ENCODE measurements at regions not wholly inside any gene's neighbourhood (a gene's known extent, or its start where the extent isn't known, plus 50 kb on each side); places are given as distances from the start of the nearest gene placed in this dataset.
A peak's percentile ranks its signal among the peaks of the same experiment; 100 is the strongest.
"Not testable (repeated sequence)": the region's sequence is repeated elsewhere in the genome, so short reads cannot be mapped to it uniquely, and the experiment has no call there.

GRCh38 chr4:128449251-128449650 lies 161.6 kb upstream of the PGRMC2 start:
- DNase-seq = no peak

GRCh38 chr4:128444544-128445302 lies 157.1 kb upstream of the PGRMC2 start:
- DNase-seq = no peak

DNA sequence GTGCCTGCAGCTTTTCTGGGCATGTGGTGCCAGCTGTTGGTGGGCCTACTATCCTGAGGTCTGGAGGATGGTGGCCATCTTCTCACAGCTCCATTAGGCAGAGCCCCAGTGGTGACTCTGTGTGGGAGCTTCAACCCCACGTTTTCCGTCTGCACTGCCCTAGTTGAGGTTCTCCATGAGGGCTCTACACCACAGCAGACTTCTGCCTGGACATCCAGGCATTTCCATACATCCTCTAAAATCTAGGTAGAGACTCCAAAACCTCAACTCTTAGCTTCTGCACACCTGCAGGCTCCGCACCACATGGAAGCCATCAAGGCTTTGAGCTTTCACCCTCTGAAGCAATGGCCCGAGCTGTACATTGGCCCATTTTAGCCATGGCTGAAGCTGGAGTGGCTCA lies 153.3 kb upstream of the PGRMC2 start:
- DNase-seq = no peak

- DNase-seq = not testable (repeated sequence)
Observed at GRCh38 chr4:128437023-128437422, 149.4 kb upstream of the PGRMC2 start.

DNA sequence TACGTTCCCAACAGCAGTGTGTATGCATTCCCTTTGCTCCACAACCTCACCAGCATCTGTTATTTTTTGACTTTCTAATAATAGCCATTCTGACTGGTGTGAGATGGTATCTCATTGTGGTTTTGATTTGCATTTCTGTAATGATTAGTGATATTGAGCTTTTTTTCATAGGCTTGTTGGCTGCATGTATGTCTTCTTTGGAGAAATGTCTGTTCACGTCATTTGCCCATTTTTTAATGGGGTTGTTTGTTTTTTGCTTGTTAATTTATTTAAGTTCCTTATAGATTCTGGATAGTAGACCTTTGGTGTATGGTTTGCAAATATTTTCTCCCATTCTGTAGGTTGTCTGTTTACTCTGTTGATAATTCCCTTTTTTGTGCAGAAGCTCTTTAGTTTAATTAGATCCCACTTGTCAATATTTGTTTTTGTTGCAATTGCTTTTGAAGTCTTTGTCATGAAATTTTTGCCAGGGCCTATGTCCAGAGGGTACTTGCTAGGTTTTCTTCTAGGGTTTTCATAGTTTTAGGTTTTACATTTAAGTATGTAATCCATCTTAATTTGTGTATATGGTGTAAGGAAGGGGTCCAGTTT lies 141.5 kb upstream of the PGRMC2 start:
- not testable (repeated sequence) for DNase-seq

DNA sequence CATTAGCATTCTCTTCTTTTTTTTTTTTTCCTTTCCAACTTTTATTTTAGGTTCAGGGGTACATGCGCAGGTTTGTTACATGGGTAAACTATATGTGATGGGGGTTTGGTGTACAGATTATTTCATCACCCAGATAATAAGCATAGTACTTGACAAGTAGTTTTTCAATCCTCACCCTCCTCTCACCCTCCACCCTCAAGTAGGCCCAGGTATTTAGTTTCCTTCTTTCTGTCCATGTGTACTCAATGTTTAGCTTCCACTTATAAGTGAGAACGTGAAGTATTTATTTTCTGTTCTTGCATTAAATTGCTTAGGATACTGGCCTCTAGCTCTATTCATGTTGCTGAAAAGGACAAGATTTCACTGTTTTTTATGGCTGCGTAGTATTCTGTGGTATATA lies 140.8 kb upstream of the PGRMC2 start:
- no peak for DNase-seq

- no peak for DNase-seq
Observed at GRCh38 chr4:128427832-128428366, 140.3 kb upstream of the PGRMC2 start.

DNA sequence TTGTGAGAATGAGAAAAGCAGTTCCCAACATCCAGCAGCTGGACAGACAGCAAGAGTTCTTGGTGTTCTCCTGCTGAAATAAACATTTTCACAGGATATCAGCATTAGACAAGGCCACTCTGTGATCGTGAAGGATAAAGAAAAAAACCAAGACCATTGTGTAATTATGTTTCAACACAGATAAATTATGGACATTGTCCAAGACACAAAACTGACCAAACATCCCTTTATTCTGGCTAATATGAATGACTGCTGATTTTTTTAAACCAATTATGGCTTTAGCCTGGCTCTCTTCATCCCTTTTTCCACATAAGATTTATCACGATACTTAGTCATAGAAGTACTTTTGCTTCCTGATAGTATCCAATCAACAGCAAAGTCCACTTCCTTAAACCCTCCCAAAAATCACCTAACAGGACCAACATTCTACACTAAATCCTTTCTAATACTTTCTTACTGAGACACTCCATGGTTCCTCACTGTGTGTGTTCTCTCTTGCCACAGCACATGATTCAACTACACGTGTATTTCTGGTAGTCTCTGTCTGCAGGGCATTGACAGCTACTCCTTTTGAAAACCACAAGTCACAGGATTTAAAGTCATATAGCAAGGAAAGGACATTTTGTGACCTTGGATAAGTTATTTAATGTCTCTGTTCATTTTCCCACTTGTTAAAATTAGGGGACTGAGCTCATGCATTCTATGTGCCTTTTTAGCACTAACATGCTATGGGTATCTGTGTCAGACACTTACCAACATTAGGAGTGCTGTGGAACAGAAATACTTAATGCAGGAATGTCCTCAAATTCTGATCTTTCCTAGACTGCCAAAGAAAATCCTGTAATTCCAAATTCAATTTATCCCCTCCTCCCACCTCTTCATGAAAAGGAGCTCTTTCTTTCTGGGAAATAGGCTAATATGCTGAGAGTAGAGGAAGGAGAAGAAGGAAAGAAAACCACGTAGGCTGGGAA lies 137.2 kb upstream of the PGRMC2 start:
- DNase-seq = no peak

DNA sequence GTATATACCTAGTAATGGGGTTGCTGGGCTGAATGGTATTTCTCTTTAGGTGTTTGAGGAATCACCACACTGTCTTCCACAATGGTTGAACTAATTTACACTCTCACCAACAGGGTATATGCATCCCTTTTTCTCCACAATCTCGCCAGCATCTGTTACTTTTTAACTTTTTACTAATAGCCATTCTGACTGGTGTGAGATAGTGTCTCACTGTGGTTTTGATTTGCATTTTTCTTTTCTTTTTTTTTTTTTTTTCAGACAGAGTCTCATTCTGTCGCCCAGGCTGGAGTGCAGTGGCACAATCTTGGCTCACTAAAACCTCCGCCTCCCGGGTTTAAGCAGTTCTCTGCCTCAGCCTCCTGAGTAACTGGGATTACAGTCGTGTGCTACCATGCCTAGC lies 134.7 kb upstream of the PGRMC2 start:
- not testable (repeated sequence) for DNase-seq

DNA sequence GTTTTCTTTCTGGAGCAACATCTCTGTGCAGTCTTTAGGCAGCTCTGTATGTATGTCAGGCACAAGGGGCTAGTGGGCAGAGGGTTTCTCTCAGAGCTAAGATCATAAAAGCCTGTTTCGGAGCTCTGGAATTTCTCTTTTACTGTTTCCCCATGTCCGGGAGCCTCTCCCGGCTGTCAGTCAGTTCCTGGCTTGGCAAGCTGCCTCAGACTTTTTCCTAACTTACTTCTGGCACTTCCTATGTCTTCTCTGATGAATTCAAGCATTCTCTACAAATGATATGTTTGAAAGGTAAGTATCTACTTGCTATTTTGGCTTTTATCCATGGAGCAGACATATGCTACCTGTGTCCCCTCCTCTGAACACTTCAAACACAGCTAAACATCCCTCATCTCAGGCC lies 129.3 kb upstream of the PGRMC2 start:
- DNase-seq = no peak

DNA sequence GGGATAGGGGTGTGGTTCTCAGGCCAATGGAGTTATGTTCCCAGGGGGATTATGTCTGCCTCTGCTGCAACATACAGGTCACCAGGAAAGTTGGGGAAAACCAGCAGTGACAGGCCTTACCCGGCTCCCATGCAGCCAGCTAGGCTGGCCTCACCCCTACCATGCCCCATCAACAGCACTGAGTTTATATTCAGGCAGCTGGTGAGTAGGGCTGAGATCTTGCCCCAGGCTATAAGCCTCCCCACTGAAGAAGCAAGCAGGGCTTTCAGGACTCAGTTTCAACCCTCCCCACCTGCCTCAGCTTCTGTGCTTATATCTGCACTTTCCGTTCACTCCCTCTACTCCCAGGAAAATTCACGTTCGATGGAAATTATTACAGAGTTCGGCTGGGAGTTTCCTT lies 122.4 kb upstream of the PGRMC2 start:
- DNase-seq = no peak

GRCh38 chr4:128403586-128403985 lies 116.0 kb upstream of the PGRMC2 start:
- DNase-seq = no peak

GRCh38 chr4:128394778-128395177 lies 107.2 kb upstream of the PGRMC2 start:
- no peak for DNase-seq

DNA sequence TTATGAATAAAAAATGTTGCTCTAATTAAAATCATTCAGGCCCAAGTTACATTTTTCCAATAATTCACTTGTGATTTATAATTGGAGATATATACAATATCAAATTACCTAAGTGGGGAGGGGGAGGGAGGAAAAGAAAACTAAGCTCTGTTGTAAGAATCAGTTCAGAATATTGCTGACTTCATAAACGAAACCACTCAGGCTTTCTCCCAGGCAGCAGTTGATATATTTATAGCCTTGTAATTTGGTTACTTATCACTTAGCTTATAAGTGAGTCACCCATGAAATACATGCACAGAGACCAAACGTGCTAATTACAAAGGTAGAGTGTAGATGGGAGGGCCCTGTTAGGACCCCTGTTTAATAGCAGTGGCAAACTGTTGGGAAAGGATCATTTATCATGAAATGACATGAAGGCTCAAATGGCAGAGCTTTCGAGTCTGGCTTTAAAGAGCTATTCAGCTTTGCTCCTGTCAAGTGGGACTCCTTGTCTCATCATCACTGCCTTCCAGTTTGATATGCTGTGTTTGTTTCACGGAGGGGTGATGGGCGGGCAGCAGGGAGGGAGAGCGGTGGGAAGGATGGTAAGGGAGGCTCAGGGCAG lies 105.6 kb upstream of the PGRMC2 start:
- DNase-seq = no peak

DNA sequence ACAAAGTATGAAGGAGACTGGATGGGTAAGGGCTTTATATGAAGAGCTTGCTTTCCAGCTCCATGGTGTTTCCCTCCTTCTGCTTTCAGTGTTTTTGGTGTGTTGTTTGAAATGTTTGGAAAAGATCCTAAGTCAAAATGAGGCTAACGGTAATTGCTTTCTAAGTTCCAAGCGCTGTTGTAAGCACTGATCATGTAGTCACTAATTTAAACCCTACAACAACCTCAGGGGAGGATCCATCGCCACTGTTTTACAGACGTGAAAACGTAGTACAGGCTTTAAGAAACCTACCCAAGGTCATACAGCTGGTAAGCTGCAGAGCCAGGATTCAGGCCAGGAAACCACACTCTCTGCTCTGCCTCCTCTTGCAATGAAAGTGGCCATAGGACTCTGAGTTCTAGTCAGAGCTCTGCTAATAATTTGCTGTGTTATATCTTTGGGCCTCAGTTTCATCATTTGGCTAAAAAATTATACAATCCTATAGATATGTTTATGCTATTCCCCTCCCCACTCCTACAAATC lies 102.9 kb upstream of the PGRMC2 start:
- DNase-seq = no peak

GRCh38 chr4:128388796-128389195 lies 101.2 kb upstream of the PGRMC2 start:
- DNase-seq = no peak

DNA sequence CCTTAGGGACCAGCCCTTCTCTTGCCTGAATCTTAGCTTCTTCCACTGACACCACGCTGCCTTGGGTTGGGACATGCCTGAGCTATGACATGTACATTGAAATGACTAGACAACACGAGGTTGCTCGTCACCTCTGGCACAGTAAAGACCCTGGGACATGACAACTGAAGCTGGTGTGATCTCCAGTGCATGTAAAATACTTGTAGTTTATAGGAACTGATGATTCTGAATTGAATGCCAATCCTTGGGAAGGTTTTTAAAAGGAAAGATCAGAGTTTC lies 100.7 kb upstream of the PGRMC2 start:
- no peak for DNase-seq

GRCh38 chr4:128387600-128388351 lies 100.2 kb upstream of the PGRMC2 start:
- no peak for DNase-seq

- DNase-seq = no peak
Observed at GRCh38 chr4:128386761-128387599, 99.4 kb upstream of the PGRMC2 start.

GRCh38 chr4:128385683-128386304 lies 98.2 kb upstream of the PGRMC2 start:
- DNase-seq = peak in 1 of 5 experiments; percentile 18
